Anterior cingulate cortex (tissue), 58 donors: ENCODE measurements at regions not wholly inside any gene's neighbourhood (a gene's known extent, or its start where the extent isn't known, plus 50 kb on each side); places are given as distances from the start of the nearest gene placed in this dataset.
A peak's percentile ranks its signal among the peaks of the same experiment; 100 is the strongest.
"Not testable (repeated sequence)": the region's sequence is repeated elsewhere in the genome, so short reads cannot be mapped to it uniquely, and the experiment has no call there.

ENCODE experiments used
- DNase-seq, 58 donors: peaks; one replicate each; lab custom pipeline; 2025; lab: John Stamatoyannopoulos, UW

DNA sequence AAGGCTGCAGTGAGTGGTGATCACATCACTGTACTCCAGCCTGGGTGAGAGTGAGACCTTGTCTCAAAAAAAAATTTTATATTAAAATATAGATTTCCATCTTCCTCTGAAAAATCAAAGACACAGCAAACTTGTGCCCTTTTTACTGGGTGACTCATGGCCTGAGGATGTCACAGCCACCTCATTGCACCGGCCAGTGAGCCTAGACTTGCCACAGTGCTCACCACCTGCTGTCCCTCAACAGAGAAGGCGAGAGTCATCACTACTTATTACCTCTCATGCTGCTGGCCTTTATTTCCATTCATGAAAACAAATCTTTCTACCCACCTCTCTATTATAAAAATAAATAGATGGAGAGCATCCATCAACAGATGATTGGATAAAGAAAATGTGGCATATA is 295.8 kb downstream of the PREX1 start:
- DNase-seq = no peak

DNA sequence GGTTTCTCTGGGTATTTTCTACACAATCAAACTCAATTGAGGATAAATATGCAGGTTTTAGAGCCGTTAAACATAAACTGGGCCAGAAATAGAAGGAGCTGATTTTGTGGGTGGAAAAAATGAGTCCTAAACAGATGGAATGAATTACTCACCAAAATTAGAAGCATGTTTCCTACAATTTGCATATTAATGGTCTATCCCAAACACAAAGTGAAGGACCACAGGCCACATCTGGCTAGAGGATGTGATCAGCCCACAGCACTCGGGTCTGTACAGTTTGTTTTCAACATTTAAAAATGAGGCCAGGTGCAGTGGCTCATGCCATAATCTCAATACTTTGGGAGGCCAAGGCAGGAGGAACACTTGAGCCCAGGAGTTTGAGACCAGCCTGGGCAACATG is 296.3 kb downstream of the PREX1 start:
- DNase-seq = peak in 2 of 58 donors; percentile 9 to 10

DNA sequence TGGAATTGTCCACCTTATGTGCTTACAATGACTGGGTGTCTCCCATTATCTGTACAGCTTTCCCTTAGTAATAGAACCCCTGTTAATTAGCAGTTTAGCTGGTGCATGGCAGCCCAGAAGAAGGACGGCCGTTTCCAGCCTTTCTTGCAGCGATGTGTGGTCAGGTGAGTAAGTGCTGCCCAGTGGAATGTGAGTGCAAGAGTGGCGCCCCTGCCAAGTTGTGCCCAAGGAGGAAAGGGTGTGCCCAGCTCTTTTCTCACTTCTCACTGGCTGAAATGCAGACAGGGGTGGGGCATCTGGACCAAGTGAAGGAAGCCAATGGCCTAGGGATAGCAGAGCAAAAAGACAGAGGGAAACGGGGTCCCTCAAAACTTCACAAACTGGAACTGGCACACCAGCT is 296.8 kb downstream of the PREX1 start:
- DNase-seq = no peak

DNA sequence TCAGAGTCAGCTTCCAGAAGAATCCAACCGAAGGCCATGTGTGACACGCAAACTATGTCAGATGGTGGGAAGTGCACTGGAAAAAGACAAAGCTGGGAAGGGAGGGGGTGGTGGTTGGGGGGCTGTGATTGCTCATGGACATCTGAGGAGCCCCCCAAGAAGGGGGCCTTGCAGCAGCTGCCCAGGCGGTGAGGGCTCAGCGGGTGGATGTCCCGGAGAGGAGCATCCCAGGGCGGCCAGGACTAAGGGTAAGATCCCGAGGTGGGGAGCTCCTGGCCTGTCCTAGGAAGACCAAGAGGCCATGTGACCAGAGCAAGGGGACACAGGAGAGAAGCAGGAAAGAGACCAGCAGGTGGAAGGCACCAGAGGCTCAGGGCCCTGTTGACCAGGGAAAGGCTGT is 299.5 kb downstream of the PREX1 start:
- no peak for DNase-seq

DNA sequence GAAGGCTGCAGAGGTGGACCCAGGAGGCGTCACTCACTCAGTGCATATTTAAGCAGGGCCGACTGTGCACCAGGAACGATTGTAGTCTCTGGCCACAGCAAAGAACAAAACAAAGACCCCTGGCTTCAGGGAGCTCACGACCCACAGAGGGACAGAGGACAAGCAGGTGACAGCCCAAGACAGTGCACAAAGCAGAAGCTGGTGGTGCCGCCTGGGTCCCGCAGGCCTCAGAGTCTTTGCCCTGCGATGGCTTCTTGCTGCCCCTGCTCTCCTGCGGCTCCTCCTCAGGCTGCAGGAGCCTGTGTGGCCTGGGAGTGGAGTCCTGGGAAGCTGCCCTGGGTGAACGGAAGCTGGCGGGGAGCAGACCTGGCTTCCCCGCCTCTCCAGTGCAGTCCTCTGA is 300.0 kb downstream of the PREX1 start:
- DNase-seq = no peak

DNA sequence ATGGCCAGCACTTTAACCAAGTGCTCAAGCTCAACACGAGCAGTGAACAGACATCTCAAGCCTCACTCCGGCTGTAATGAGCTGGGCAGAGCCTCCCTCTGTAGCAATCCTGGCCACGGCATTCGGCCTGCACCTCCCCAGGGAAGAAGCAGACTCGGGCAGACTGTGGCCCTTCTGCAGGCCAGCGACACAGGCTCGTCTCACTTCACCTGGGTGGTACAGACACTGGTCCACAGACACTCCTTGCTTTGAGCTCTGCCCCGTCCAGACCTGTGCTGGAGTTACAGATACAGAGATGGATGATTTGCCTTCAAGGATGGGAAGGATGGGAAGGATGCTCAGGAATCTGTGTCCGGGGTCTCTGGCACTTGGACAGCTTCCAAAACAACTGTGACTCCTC is 300.9 kb downstream of the PREX1 start:
- DNase-seq = no peak

DNA sequence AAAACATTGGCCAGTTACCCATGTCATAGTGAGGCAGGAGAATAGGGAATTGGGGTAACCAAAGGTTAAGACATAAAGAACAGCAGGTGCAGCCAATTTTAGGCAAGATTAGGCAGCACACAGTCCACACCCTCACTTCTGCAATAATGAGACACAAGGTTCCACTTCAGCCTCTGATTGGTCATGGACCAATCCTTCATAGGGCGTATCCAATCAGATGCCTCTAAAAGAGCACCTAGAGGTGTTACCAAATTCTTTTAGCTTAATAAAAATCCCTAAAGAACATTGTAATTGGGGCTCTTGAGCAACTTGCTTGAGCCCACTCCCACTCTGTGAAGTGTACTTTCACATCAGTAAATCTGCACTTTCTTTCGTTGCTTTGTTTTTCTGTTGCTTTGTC is 302.4 kb downstream of the PREX1 start:
- no peak for DNase-seq

DNA sequence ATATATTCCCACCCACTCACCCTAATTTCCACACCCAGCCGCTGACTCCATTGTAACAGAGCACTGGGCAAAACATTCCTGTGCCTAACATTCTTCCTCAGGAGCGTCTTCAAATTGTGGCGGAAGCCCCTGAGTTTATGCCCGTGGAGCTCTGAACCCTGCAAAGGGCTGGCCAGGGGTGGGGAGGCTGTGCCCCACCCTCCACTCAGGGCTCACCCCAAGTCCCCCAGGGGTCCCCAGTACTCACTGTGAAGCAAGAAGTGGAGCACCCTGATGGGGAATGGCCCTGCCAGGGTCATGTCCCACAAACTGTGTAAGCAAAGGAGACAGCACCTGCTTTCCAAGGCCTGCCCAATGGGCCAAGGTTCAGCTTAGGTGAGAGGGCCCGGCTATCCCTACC is 303.2 kb downstream of the PREX1 start:
- no peak for DNase-seq

DNA sequence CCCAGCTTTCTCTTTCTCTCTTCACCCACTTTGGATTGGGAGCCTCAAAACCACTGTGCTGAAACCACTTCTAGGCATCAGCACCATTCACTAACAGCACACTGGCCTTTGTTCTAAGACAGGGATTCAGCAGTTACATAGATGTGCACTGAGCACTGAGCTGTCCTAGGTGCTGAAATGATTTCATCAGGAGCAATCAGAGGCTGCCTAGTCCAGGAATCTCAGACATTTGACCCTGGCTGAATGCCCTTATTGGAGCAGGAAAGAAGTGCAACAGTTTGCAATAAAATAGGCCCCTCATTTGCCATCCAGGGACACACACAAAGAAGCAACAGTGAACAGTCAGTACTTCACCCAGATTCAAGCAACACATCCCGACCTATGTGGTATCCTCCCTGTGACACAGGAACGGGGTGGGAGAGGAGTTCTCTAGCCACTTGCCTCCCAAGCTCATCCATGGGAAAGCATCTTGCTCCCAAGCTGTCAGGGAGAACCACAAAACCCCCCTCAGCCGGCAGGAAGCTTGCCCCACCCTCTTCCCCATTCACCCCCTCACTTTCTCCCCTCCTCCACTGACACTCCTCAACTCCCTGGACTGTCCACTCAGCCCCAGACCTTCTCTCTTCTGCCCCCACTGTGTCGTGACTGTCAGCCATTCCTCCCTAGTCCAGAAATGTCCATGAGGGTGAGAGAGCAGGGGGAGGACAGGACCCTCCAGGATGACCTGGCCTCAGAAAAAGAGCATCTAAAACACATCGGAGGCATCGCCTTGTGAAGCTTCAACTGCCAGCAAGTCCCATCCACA is 304.4 kb downstream of the PREX1 start:
- no peak for DNase-seq

DNA sequence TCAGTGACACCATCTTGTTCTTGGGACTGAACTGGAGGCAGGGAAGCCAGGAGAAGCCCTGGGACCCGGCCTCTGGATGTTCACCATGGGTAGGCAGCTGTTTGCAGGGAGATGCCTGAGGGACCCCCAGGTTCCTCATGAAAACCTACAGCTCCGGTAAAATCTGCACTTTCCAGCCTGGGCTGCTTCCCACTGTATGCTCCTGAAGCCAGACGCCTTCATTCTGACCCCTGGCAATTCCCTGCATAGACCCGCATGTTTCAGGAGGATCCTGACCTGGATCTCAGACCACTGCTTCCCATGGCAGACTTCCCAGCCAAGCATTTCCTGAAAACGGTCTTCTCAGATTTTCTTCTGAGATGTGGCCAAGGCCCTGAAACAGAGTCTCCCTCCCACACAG is 306.7 kb downstream of the PREX1 start:
- DNase-seq = no peak

DNA sequence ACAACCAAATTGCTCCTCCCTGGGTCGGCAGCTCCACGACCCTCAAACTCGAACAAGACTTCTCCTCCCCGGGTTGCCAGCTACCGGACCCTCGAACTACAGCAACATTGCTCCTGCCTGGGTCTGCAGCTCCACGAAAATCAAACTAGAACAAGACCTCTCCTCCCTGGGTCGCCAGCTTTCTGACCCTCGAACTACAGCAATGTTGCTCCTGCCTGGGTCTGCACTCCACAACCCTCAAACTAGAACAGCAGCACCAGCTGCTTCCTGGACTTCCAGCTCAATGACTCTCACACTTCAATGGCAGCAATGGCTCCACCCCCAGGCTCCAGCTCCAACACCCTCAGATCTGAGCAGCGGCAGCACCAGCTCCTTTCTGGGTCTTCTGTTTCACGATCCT is 311.6 kb downstream of the PREX1 start:
- DNase-seq = peak in 6 of 58 donors; percentile 3 to 11 (median 7)

DNA sequence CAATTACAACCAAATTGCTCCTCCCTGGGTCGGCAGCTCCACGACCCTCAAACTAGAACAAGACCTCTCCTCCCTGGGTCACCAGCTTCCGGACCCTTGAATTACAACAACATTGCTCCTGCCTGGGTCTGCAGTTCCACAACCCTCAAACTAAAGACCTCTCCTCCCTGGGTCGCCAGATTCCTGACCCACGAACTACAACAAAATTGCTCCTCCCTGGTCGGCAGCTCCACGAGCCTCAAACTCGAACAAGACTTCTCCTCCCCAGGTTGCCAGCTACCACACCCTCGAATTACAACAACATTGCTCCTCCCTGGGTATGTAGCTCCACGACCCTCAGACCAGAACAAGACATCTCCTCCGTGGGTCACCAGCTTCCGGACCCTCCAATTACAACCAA is 313.2 kb downstream of the PREX1 start:
- DNase-seq = not testable (repeated sequence)

DNA sequence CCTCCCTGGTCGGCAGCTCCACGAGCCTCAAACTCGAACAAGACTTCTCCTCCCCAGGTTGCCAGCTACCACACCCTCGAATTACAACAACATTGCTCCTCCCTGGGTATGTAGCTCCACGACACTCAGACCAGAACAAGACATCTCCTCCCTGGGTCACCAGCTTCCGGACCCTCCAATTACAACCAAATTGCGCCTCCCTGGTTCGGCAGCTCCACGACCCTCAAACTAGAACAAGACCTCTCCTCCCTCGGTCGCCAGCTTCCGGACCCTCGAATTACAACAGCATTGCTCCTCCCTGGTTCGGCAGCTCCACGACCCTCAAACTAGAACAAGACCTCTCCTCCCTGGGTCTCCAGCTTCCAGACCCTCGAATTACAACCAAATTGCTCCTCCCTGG is 315.3 kb downstream of the PREX1 start:
- not testable (repeated sequence) for DNase-seq

DNA sequence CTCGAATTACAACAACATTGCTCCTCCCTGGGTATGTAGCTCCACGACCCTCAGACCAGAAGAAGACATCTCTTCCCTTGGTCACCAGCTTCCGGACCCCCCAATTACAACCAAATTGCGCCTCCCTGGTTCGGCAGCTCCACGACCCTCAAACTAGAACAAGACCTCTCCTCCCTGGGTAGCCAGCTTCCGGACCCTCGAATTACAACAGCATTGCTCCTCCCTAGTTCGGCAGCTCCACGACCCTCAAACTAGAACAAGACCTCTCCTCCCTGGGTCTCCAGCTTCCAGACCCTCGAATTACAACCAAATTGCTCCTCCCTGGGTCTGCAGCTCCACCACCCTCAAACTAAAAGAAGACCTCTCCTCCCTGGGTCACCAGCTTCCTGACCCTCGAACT is 322.7 kb downstream of the PREX1 start:
- not testable (repeated sequence) for DNase-seq

DNA sequence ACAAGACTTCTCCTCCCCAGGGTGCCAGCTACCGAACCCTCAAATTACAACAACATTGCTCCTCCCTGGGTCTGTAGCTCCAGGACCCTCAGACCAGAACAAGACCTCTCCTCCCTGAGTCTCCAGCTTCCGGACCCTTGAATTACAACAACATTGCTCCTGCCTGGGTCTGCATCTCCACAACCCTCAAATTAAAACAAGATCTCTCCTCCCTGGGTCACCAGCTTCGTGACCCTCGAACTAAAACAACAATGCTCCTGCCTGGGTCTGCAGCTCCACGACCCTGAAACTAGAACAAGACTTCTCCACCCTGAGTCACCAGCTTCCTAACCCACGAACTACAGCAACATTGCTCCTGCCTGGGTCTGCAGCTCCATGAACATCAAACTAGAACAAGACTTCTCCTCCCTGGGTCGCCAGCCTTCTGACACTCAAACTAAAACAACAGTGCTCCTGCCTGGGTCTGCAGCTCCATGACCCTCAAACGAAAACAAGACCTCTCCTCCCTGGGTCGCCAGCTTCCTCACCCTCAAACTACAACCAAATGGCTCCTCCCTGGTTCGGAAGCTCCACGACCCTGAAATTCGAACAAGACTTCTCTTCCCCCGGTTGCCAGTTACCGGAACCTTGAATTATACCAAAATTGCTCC is 324.5 kb downstream of the PREX1 start:
- no peak for DNase-seq

DNA sequence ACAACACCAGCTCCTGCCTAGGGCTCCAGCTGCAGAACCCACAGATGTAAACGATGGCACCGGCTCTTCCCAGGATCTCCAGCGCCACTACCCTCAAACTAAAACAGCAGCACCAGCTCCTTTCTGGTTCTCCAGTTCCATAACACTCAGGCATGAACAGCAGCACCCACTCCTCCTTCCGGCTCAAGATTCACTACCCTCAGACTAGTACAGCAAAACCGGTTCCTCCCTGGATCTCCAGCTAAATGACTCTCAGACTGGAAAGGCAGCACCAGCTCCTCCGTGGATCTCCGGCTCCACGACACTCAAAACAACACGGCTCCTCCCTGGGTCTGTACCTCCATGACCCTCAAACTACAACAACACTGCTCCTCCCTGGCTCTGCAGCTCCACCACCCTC is 325.0 kb downstream of the PREX1 start:
- no peak for DNase-seq

DNA sequence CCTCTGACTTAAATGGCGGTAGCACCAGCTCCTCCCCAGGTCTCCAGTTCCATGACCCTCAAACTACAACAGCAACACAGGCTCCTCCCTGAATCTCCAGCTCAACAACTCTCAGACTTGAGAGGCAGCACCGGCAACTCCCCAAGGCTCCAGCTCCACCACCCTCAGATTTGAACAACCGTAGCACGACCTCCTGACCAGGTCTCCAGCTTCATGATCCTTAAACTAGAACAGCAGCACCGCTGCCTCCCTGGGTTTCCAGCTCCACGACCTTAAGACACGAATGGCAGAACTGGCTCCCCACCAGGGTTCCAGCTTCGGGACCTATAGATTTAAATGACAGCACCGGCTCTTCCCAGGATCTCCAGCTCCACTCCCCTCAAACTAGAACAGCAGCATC is 325.8 kb downstream of the PREX1 start:
- no peak for DNase-seq

DNA sequence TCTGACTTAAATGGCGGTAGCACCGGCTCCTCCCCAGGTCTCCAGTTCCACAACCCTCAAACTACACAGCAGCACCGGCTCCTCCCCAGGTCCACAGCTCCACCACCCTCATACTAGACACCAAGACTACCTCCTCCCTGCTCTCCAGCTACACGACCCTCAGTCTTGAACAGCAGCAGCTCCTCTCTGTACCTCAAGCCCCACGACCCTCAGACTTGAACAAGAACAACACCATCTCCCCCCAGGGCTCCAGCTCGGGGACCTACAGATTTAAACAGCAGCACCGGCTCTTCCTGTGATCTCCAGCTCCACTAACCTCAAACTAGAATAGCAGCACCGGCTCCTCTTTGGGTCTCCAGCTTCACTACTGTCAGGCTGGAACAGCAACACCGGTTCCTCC is 326.9 kb downstream of the PREX1 start:
- not testable (repeated sequence) for DNase-seq

DNA sequence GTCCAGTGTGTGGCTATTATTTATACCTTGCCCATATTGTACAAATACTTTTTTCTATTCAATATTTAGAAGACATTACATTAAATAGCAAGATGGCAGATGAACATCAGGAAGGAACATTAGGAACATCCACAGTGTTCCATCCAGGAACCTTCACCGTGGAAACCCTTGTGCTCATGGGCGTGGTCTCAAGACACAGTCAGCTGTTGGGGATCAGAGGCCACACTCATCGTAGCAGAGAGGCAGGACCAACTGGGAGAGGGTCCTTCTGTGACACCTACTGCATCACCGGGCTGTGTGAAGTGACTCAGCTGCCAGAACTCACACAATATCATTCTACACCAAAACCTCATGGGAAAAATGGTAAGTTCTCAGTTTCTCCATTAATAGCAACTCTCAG is 328.9 kb downstream of the PREX1 start:
- DNase-seq = not testable (repeated sequence)

DNA sequence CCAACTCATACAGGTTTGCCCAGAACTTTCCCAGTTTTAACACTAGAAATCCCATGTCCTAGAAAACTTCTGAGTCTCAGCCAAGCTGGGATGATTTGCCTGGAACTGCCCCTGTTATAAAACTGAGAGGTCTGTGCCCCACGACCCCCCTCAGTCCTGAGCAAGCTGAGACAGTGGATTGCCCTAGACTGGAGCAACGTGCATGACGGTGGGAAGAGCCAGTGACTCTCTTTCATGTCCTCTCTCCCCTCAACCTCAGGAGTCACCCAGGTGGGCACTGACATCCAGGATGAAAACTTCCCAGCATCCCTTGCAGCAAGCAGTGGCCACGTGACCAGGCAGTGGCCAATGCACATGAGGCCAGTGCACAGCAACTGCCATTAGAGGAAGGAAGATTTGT is 329.7 kb downstream of the PREX1 start:
- DNase-seq = not testable (repeated sequence)

DNA sequence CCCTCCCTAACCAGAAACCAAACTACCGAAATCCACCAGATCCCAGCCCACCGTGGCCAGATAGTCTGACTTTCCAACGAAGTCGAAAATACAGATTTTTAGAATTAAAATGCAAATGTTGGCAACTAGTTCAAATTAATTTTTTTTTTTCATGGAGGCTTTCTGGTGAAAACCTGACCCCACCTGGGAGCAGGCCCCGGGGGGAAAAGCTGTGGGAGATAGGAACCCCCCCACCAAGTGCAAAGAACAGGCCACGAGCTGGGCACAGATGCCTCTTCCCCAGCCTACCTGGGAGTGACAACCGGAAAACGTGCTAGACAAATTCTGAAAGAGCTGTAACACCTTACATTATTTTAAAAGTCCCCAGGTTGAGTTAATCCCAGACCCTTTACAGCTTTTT is 333.8 kb downstream of the PREX1 start:
- DNase-seq = no peak

DNA sequence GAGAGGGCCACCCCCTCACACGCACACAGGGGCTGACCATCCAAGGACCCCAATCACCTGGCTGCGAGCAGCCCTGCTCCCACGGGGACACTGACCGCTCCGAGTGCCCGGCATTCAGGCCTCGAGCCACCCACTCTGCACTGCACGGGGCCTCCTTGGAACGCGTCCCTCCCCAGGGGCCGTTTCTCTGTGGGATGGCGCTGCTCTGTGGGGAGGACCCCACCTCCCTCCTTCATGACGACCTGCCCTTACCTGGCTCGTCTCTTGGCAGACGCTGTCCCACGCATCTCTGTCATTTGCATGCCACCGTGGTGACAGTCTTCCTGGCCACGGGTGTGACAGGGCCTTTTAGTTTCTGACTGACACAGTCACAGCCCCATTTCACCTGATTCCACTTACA is 334.5 kb downstream of the PREX1 start:
- DNase-seq = not testable (repeated sequence)
